HG02870 (cell line): ENCODE measurements at regions not wholly inside any gene's neighbourhood (a gene's known extent, or its start where the extent isn't known, plus 50 kb on each side); places are given as distances from the start of the nearest gene placed in this dataset.
"Not testable (repeated sequence)": the region's sequence is repeated elsewhere in the genome, so short reads cannot be mapped to it uniquely, and the experiment has no call there.

Source experiments
- ATAC-seq: cut with Tn5 transposase; IDR thresholded peaks from one replicate; pipeline ENCODE4 v1.9.1; 2021; ENCODE audit warnings: mild to moderate bottlenecking, moderate library complexity; ENCODE audit not compliant: unreplicated experiment

GRCh38 chr4:126742885-126743284, 889.9 kb upstream of the INTU start:
- ATAC-seq: no peak

- no peak for ATAC-seq
Measured at GRCh38 chr4:126748736-126749135, 884.0 kb upstream of the INTU start.

- no peak for ATAC-seq
Measured at GRCh38 chr4:126750723-126751122, 882.0 kb upstream of the INTU start.

- ATAC-seq: no peak
Measured at GRCh38 chr4:126752126-126752525, 880.6 kb upstream of the INTU start.

- ATAC-seq: no peak
Measured at GRCh38 chr4:126752702-126753101, 880.1 kb upstream of the INTU start.

- ATAC-seq: no peak
Measured at GRCh38 chr4:126753592-126753991, 879.2 kb upstream of the INTU start.

- no peak for ATAC-seq
Measured at GRCh38 chr4:126755506-126755905, 877.3 kb upstream of the INTU start.

- ATAC-seq: no peak
Measured at GRCh38 chr4:126756050-126756829, 876.5 kb upstream of the INTU start.

- ATAC-seq: no peak
Measured at GRCh38 chr4:126757219-126757618, 875.5 kb upstream of the INTU start.

GRCh38 chr4:126758493-126758892, 874.3 kb upstream of the INTU start:
- ATAC-seq: no peak

GRCh38 chr4:126761947-126762662, 870.7 kb upstream of the INTU start:
- ATAC-seq: no peak

- no peak for ATAC-seq
Measured at GRCh38 chr4:126762663-126763247, 870.0 kb upstream of the INTU start.

- no peak for ATAC-seq
Measured at GRCh38 chr4:126766241-126766640, 866.5 kb upstream of the INTU start.

- no peak for ATAC-seq
Measured at GRCh38 chr4:126768338-126768737, 864.4 kb upstream of the INTU start.

- ATAC-seq: not testable (repeated sequence)
Measured at GRCh38 chr4:126770811-126771553, 861.8 kb upstream of the INTU start.

GRCh38 chr4:126771618-126772017, 861.1 kb upstream of the INTU start:
- not testable (repeated sequence) for ATAC-seq

- ATAC-seq: no peak
Measured at GRCh38 chr4:126772662-126773061, 860.1 kb upstream of the INTU start.

GRCh38 chr4:126775485-126776106, 857.2 kb upstream of the INTU start:
- ATAC-seq: no peak

GRCh38 chr4:126776361-126776760, 856.4 kb upstream of the INTU start:
- ATAC-seq: no peak

GRCh38 chr4:126777649-126778048, 855.1 kb upstream of the INTU start:
- no peak for ATAC-seq

- no peak for ATAC-seq
Measured at GRCh38 chr4:126778348-126778747, 854.4 kb upstream of the INTU start.
